Activated T-cell treated with anti-CD3 and anti-CD28 coated beads for 48 hours (primary cell): ENCODE measurements at regions not wholly inside any gene's neighbourhood (a gene's known extent, or its start where the extent isn't known, plus 50 kb on each side); places are given as distances from the start of the nearest gene placed in this dataset.
"Not testable (repeated sequence)": the region's sequence is repeated elsewhere in the genome, so short reads cannot be mapped to it uniquely, and the experiment has no call there.

Experiments
- DNase-seq: peaks from one replicate; pipeline ENCODE4 v3.0.0-alpha.2; 2020; ENCODE audit warnings: low read depth

GRCh38 chr5:14942212-14942611, 70.6 kb upstream of the ANKH start:
- DNase-seq = no peak

- DNase-seq = no peak
These were observed 65.7 kb upstream of the ANKH start for GRCh38 chr5:14937254-14937653.

GRCh38 chr5:14936588-14936987, 65.0 kb upstream of the ANKH start:
- no peak for DNase-seq

GRCh38 chr5:14935341-14935740, 63.8 kb upstream of the ANKH start:
- no peak for DNase-seq

GRCh38 chr5:14932902-14933469, 61.4 kb upstream of the ANKH start:
- no peak for DNase-seq

- no peak for DNase-seq
These were observed 58.9 kb upstream of the ANKH start for GRCh38 chr5:14930486-14930885.

- DNase-seq = no peak
These were observed 57.9 kb upstream of the ANKH start for GRCh38 chr5:14929293-14930065.

- DNase-seq = no peak
These were observed 57.1 kb upstream of the ANKH start for GRCh38 chr5:14928661-14929060.

GRCh38 chr5:14925326-14925725, 53.7 kb upstream of the ANKH start:
- no peak for DNase-seq

GRCh38 chr5:14922952-14923351, 51.4 kb upstream of the ANKH start:
- DNase-seq = not testable (repeated sequence)

- no peak for DNase-seq
These were observed 50.9 kb upstream of the ANKH start for GRCh38 chr5:14922456-14922855.
